ENCODE measurements at regions not wholly inside any gene's neighbourhood (a gene's known extent, or its start where the extent isn't known, plus 50 kb on each side); places are given as distances from the start of the nearest gene placed in this dataset.

DNA sequence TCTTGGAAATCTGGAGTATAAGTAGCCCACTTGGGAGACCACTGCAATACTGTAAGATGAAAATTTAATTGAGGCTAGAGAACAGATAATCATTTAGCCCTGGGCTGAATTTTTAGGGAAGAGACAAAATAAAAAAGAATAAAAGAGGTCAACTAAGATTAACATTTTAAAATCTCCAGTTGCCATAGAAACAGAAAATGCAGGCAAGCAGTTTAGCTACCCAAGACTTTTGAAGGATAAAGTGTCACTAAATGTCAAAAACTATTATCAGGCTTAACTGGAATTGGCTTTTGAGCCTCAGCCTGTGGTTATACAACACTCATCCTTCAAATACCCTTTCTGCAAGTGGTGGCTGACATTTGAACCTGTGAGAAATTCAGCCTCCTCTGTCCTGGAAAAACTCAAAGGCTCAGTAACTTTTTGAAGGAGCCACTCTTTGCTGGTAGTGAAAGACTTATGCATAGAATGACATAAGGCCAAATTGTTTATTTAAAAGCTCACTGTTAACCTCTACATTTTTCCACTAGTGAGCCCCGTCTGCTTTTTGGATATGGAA, 220.7 kb upstream of the KCNJ16 start:
- ChIA-PET POLR2A (no interaction called here), CTCF (interaction anchor here (1.1 to 1.5 kb wide), 2 partner anchors 8 to 248 kb away, joined by 3 to 5 read pairs; no protein-coding TSS in a partner anchor)
- H3K4me3 ChIP-seq (ENCODE audit: low read depth, low read length), result no peak overlapping the region
- no peak for DNase-seq (ENCODE audit: low read depth, low spot score)
- no peak for TF ChIP-seq CTCF (IDR thresholded peaks at IDR 0.05; ENCODE audit: insufficient read depth, low read length, missing control alignments)

- ChIA-PET CTCF (interaction anchor here (1.1 kb wide), 1 partner anchor 249 kb away, joined by 3 read pairs; no protein-coding TSS in a partner anchor), POLR2A (no interaction called here)
- no peak overlapping the region for H3K4me3 ChIP-seq (ENCODE audit: low read depth, low read length)
Measured at GRCh38 chr17:69856946-69857345, 218.1 kb upstream of the KCNJ16 start.

GRCh38 chr17:69857412-69857835, 217.6 kb upstream of the KCNJ16 start:
- no peak for DNase-seq (ENCODE audit: low read depth, low spot score)
- CTCF ChIA-PET, result interaction anchor here (0.8 to 1.1 kb wide), 3 partner anchors 15 to 250 kb away, joined by 3 read pairs; no protein-coding TSS in a partner anchor
- POLR2A ChIA-PET, result no interaction called here
- no peak for TF ChIP-seq CTCF (IDR thresholded peaks at IDR 0.05; ENCODE audit: insufficient read depth, low read length, missing control alignments)
- H3K4me3 ChIP-seq (ENCODE audit: low read depth, low read length), result no peak overlapping the region

More at GRCh38 chr17:69856946-69857345, 218.1 kb upstream of the KCNJ16 start:
- no peak for DNase-seq (ENCODE audit: low read depth, low spot score)
- no peak for TF ChIP-seq CTCF (IDR thresholded peaks at IDR 0.05; ENCODE audit: insufficient read depth, low read length, missing control alignments)

- TF ChIP-seq CTCF (IDR thresholded peaks at IDR 0.05; ENCODE audit: insufficient read depth, low read length, missing control alignments), result no peak
- no peak overlapping the region for H3K4me3 ChIP-seq (ENCODE audit: low read depth, low read length)
- DNase-seq (ENCODE audit: low read depth, low spot score), result no peak
- ChIA-PET POLR2A (no interaction called here), CTCF (interaction anchor here (0.8 to 1.3 kb wide), 3 partner anchors 14 to 252 kb away, joined by 3 read pairs; no protein-coding TSS in a partner anchor)
Measured at GRCh38 chr17:69858460-69858859, 216.6 kb upstream of the KCNJ16 start.

GRCh38 chr17:69860142-69860680, 214.8 kb upstream of the KCNJ16 start:
- ChIA-PET POLR2A (no interaction called here), CTCF (interaction anchor here (0.9 kb wide), 1 partner anchor 253 kb away, joined by 3 read pairs; no protein-coding TSS in a partner anchor)
- no peak for TF ChIP-seq CTCF (IDR thresholded peaks at IDR 0.05; ENCODE audit: insufficient read depth, low read length, missing control alignments)

DNA sequence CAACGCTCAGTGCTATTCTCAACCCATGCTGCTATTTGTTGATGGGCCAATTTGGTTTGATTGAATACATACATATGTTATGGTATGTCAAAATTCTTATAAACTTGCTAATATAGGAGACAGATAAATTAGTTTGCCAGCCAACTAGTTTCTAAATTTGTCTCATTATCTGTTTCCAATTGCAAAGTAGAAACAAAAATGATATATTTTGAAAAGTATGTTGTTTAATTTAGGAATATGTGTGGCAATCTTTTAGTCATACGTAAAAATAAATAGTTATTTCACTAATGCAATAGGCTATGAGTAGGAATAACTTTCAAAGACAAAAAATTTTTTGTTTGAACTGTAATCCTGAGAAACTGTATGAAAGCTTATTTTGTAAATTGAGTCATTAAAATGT, 210.6 kb upstream of the KCNJ16 start:
- DNase-seq (ENCODE audit: low read depth, low spot score), result no peak
- POLR2A ChIA-PET, result no interaction called here
- H3K4me3 ChIP-seq (ENCODE audit: low read depth, low read length), result no peak overlapping the region
- TF ChIP-seq CTCF (IDR thresholded peaks at IDR 0.05; ENCODE audit: insufficient read depth, low read length, missing control alignments), result no peak
- CTCF ChIA-PET, result no interaction called here

More at GRCh38 chr17:69860142-69860680, 214.8 kb upstream of the KCNJ16 start:
- no peak for DNase-seq (ENCODE audit: low read depth, low spot score)
- no peak overlapping the region for H3K4me3 ChIP-seq (ENCODE audit: low read depth, low read length)

Measured in AG04449 (cell line).